ENCODE measurements at regions not wholly inside any gene's neighbourhood (a gene's known extent, or its start where the extent isn't known, plus 50 kb on each side); places are given as distances from the start of the nearest gene placed in this dataset. TPM values are rescaled to one million over a fixed set of nuclear protein-coding genes. Genes with fewer than 3 reads are reported as not detected.
"Not testable (repeated sequence)": the region's sequence is repeated elsewhere in the genome, so short reads cannot be mapped to it uniquely, and the experiment has no call there.

GRCh38 chr6:85747093-85747492 is 104.4 kb upstream of the SYNCRIP start:
- no peak for DNase-seq

DNA sequence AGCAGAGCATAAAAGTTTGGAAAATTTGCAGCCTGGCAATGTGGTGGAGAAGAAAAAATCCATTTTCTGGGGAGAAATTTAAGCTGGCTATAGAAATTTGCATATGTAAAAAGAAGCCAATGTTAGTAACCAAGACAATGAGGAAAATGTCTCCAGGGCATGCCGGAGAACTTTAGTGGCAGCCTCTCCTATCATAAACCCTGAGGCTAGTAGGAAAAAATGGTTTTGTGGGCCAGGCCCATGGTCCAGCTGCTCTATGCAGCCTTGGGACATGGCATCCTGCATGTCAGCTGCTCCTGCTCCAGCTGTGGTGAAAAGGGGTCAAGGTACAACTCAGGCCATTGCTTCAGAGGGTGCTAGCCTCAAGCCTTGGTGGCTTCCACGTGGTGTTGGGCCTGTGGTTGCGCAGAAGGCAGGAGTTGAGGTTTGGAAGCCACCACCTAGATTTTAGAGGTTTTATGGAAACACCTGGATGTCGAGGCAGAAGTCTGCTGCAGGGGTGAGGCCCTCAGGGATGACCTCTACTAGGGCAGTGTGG is 101.8 kb upstream of the SYNCRIP start:
- no peak for DNase-seq

DNA sequence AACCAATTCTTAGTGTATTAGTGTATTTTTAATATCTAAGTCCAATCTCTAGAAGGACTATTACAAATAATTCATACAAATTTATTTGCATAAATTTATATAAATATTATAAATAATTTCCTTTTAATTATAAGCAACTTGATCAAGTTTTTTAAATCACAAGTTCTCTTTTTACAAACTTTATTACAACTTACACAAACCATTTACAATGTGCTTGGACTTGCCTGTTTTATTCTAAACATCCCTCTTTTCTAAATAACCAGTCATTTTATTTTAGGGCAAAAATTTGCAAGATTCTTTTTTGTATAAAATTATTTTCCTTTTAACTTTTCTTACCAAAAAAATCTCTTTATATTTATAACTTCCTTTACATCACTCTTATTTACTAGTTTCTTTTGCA is 83.5 kb upstream of the SYNCRIP start:
- DNase-seq = no peak

- no peak for DNase-seq
These were observed 73.1 kb upstream of the SYNCRIP start for GRCh38 chr6:85715797-85716196.

DNA sequence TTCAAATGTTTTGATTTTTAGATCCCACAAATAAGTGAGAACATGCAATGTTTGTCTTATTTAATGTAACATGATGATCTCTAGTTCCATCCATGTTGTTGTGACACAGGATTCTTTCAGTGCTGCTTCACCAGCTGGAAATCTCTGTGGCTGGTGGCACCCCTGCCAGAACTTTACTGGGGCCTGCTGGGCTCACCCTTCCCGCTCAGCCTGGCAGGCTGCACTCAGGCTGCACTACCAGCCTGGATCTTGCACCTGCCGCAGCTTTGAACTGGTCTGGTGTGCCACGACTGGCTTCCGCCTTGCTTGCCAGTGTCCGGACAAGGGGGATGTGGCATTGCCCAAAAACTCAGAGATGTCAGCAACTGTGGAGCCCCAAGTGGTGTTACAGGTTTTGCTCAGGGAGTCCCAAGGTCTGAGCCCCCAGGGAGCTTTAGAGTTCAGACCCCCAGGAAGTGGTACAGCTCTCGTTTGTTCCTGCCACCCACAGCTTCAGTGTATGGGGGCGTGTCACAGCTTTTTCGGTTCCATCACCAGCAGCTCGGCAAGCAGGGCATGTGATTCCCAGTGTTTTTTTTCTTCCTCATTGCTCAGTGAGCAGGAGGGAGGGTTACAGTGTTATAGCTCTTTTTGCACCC is 72.3 kb upstream of the SYNCRIP start:
- DNase-seq = no peak

DNA sequence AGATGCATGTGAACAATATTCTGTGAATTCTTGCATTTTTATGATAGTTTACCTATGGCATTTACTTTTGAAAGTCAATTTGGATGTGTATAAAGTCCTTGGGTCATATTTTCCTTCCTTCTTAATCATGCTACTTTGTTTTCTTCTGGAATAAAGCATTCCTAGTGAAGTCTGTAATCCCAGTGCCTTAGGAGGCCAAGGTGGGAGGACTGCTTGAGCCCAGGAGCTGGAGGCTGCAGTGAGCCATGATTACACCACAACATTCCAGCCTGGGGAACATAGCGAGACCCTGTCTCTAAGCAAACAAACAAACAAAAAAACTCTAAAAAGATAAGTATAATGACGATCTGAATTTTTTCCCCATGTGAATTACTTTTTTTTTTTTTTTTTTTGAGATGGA is 69.7 kb upstream of the SYNCRIP start:
- DNase-seq = no peak

- not testable (repeated sequence) for DNase-seq
These were observed 64.9 kb upstream of the SYNCRIP start for GRCh38 chr6:85707515-85708145.

- no peak for DNase-seq
These were observed 63.6 kb upstream of the SYNCRIP start for GRCh38 chr6:85706272-85706671.

DNA sequence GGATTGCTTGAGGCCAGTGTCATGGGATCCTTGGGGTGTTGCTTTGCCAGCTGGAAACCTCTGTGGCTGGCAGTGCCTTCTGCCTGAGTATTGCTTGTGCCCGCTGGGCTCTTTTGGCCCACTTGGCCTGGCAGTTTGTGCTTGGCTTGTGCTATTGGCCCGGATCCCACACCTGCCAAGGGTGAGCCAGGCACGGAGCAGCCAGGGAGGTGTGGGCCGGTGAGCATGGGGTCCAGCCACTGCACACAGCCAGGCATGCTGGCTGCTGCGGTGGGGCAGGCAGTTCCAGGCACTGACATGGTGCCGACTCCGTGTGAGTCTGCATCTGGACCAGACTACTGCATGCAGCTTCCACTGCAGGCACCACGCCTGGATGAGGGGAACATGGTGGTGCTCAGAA is 62.5 kb upstream of the SYNCRIP start:
- DNase-seq = no peak

DNA sequence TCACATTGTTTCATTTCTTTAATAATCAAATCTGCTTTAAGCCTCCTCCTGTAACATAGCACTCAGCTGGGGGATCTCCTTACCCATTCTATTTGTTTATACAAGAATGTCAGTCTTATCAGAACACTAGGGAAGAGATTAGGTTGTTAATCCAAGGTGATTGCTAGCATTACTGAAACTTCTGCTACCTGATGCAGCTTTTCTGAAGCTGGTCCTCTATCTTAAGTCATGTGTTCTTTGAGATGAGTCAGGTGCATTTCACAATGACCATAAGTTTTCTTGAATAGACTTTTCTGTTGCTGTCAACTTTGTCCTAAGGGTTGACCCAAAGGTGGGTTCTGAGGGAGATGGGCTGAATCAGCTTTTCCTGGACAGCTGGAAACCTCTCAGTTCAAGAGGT is 60.7 kb upstream of the SYNCRIP start:
- no peak for DNase-seq

Small RNAs in the stretch of these regions (small RNA-seq; reads per million reads assigned to genes)
- not detected for gene RF00019 (ENCODE audit: low replicate concordance)
- not detected for gene RN7SL643P (ENCODE audit: low replicate concordance)
- gene RNU4-12P (ENCODE audit: low replicate concordance) = not detected
- gene RNU4-72P (ENCODE audit: low replicate concordance) = not detected
- not detected for gene SMIM11P1 (ENCODE audit: low replicate concordance)

Data from tongue (tissue), 2 donors.